ENCODE measurements at regions not wholly inside any gene's neighbourhood (a gene's known extent, or its start where the extent isn't known, plus 50 kb on each side); places are given as distances from the start of the nearest gene placed in this dataset.

DNA sequence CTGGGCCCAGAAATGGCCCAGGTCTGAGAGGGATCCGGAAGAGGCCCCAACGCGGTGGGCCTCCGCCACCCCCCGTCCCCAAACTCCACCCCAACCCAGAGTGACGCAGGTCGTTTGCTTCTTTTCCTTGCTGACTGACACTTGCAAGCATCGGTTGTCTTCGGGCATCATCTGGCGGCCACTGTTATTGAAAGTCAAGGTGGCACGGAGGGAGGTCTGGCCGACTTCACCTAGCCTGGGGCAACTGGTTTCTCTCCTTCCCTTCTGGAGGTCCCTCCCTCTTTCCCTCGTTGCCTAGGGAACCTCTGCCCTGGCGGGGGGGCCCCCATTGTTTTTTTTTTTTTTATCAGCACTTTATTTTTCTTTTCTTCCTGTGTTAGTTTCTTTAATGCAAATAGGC is 241.8 kb downstream of the ALG10 start:
- TF ChIP-seq, protein P1, sequence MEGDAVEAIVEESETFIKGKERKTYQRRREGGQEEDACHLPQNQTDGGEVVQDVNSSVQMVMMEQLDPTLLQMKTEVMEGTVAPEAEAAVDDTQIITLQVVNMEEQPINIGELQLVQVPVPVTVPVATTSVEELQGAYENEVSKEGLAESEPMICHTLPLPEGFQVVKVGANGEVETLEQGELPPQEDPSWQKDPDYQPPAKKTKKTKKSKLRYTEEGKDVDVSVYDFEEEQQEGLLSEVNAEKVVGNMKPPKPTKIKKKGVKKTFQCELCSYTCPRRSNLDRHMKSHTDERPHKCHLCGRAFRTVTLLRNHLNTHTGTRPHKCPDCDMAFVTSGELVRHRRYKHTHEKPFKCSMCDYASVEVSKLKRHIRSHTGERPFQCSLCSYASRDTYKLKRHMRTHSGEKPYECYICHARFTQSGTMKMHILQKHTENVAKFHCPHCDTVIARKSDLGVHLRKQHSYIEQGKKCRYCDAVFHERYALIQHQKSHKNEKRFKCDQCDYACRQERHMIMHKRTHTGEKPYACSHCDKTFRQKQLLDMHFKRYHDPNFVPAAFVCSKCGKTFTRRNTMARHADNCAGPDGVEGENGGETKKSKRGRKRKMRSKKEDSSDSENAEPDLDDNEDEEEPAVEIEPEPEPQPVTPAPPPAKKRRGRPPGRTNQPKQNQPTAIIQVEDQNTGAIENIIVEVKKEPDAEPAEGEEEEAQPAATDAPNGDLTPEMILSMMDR (IDR thresholded peaks at IDR 0.05): no peak
- no peak for TF ChIP-seq POLR2A (IDR thresholded peaks at IDR 0.05)

Data from body of pancreas (tissue), 4 donors.